Gastroesophageal sphincter (tissue), 3 donors: ENCODE measurements at regions not wholly inside any gene's neighbourhood (a gene's known extent, or its start where the extent isn't known, plus 50 kb on each side); places are given as distances from the start of the nearest gene placed in this dataset.

Experiments
- POLR2A ChIP-seq, 2 donors: fragments of 450-650 bp; IDR thresholded peaks; one replicate each; pipeline ENCODE4 v1.6.1; 2017; ENCODE audit warnings: antibody characterized with exemption in 2 of 2, mild to moderate bottlenecking in 2 of 2, moderate library complexity in 1 of 2
- TF ChIP-seq, protein P1 (sequence below), 4 experiments: fragments of 200-600 bp in 2 of 4; fragments of 450-650 bp in 2 of 4; sonication (generic) in 1 of 4; IDR thresholded peaks; one replicate each; pipeline ENCODE4 v1.5.1; 2017 to 2019; ENCODE audit warnings: antibody characterized with exemption in 4 of 4, mild to moderate bottlenecking in 2 of 4, moderate library complexity in 2 of 4

- TF ChIP-seq POLR2A (IDR thresholded peaks at IDR 0.05) = no peak
- TF ChIP-seq, protein P1, sequence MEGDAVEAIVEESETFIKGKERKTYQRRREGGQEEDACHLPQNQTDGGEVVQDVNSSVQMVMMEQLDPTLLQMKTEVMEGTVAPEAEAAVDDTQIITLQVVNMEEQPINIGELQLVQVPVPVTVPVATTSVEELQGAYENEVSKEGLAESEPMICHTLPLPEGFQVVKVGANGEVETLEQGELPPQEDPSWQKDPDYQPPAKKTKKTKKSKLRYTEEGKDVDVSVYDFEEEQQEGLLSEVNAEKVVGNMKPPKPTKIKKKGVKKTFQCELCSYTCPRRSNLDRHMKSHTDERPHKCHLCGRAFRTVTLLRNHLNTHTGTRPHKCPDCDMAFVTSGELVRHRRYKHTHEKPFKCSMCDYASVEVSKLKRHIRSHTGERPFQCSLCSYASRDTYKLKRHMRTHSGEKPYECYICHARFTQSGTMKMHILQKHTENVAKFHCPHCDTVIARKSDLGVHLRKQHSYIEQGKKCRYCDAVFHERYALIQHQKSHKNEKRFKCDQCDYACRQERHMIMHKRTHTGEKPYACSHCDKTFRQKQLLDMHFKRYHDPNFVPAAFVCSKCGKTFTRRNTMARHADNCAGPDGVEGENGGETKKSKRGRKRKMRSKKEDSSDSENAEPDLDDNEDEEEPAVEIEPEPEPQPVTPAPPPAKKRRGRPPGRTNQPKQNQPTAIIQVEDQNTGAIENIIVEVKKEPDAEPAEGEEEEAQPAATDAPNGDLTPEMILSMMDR (IDR thresholded peaks at IDR 0.05) = no peak
Measured at GRCh38 chr1:164308101-164308500, 250.9 kb upstream of the PBX1 start.
